Kidney (tissue), 13 donors: ENCODE measurements at regions not wholly inside any gene's neighbourhood (a gene's known extent, or its start where the extent isn't known, plus 50 kb on each side); places are given as distances from the start of the nearest gene placed in this dataset.
"Not testable (repeated sequence)": the region's sequence is repeated elsewhere in the genome, so short reads cannot be mapped to it uniquely, and the experiment has no call there.

ENCODE experiments used
- DNase-seq, 5 donors: peaks; one replicate each; pipeline ENCODE4 v3.0.0-alpha.2; 2013 to 2020
- FAIRE-seq: peaks from 2 replicates; lab custom pipeline; 2012; peaks lifted over from hg19 to GRCh38; lab: Jason Lieb, UNC
- H3K27ac ChIP-seq, 2 donors: one replicate each; pipeline ENCODE4 v1.7.0; 2013; ENCODE audit warnings: low read depth in 2 of 2, low read length in 2 of 2, inconsistent platforms in 1 of 2
- H3K27me3 ChIP-seq: one replicate; pipeline ENCODE4 v1.7.1; 2013; ENCODE audit warnings: low read length, inconsistent platforms; ENCODE audit not compliant: control insufficient read depth, insufficient read depth
- H3K36me3 ChIP-seq, 3 donors: one replicate each; pipeline versions ENCODE4 v1.7.0 to v1.7.1; 2013; ENCODE audit warnings: low read length in 3 of 3, control low read depth in 1 of 3, inconsistent platforms in 1 of 3; ENCODE audit not compliant: insufficient read depth in 3 of 3, control insufficient read depth in 2 of 3
- H3K4me1 ChIP-seq, 3 donors: one replicate each; pipeline versions ENCODE4 v1.7.0 to v1.7.1; 2013; ENCODE audit warnings: low read length in 3 of 3, inconsistent platforms in 1 of 3, low read depth in 1 of 3; ENCODE audit not compliant: control insufficient read depth in 2 of 3, insufficient read depth in 2 of 3
- H3K4me3 ChIP-seq, 3 donors: one replicate each; pipeline versions ENCODE4 v1.7.0 to v1.8.1; 2013; ENCODE audit warnings: low read length in 3 of 3, control low read depth in 1 of 3, inconsistent platforms in 1 of 3
- H3K9ac ChIP-seq, 3 donors: one replicate each; pipeline versions ENCODE4 v1.7.0 to v1.7.1; 2013; ENCODE audit warnings: low read length in 3 of 3, control low read depth in 1 of 3, inconsistent platforms in 1 of 3
- H3K9me3 ChIP-seq, 3 donors: one replicate each; pipeline versions ENCODE4 v1.7.0 to v1.7.1; 2013; ENCODE audit warnings: low read length in 3 of 3, control low read depth in 1 of 3, inconsistent platforms in 1 of 3; ENCODE audit not compliant: control insufficient read depth in 2 of 3, insufficient read depth in 1 of 3
- CTCF ChIP-seq: IDR thresholded peaks from 3 replicates; pipeline ENCODE4 v1.5.1; 2012; ENCODE audit warnings: mild to moderate bottlenecking, moderate library complexity, borderline replicate concordance; ENCODE audit not compliant: insufficient read depth; ENCODE audit errors: extremely low read depth
- intact Hi-C: fragments of 100-400 bp; cut with DNase I; formaldehyde crosslinking; loops from one replicate; pipeline ENCODE4 v1.11.1; 2022
- donor health status: control.
- donor health status: control.
- donor health status: control.
- donor health status: control.
- donor health status: control.
- donor health status: DM: yes; HTN: yes; CAD: no.
- donor health status: Normal renal cell carcinoma (clear cell type).

DNA sequence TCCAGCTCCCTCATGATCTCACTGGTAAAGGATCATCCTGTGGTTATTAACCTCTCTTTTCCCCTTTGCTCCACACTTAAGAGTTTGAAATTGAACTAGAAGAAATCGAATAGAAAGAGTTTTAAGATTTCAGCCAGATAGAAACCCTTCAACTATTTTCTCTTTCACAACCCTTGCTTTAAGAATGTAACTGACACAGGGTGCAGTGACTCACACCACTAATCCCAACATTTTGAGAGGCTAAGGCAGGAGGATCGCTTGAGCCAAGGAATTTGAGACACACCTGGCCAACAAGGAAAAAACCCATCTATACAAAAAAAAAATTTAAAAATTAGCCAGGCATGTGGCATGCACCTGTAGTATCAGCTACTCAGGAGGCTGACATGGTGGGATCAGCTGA lies 150.7 kb upstream of the NLGN4Y start:
- H3K27ac ChIP-seq = no peak overlapping the region
- no peaks in the 10 kb centered on the region for H3K36me3 ChIP-seq
- no peak for DNase-seq
- no peaks in the 10 kb centered on the region for H3K27me3 ChIP-seq
- no peak overlapping the region for H3K9ac ChIP-seq
- no peak overlapping the region for H3K4me3 ChIP-seq
- no peaks in the 10 kb centered on the region for H3K4me1 ChIP-seq
- intact Hi-C loops = no loop called here
- FAIRE-seq = no peak
- no peak for TF ChIP-seq CTCF
- H3K9me3 ChIP-seq = no peaks in the 10 kb centered on the region

DNA sequence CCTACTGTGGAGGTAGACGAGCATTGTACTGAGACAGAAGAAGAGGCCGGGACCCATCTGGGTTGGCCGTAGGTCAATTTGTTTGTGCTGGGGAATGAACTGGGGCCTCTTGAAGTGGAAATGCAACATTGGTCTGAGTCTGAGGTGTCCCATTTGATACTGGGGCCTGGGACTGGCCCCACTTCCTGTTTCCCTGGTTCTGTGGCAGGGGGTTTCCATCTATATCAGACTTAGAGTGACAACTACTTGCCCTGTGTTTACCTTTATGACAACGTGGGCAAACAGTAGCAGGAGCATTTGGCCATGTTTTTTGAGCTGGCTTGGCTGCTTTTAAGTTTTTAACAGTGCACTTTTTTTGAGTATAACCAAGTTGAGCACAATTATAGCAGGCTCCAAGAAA lies 146.1 kb upstream of the NLGN4Y start:
- H3K4me3 ChIP-seq = no peak overlapping the region
- FAIRE-seq (no peak), DNase-seq (no peak)
- no peaks in the 10 kb centered on the region for H3K4me1 ChIP-seq
- intact Hi-C loops = no loop called here
- no peak for TF ChIP-seq CTCF
- H3K27me3 ChIP-seq = no peaks in the 10 kb centered on the region
- no peaks in the 10 kb centered on the region for H3K36me3 ChIP-seq
- H3K9ac ChIP-seq = no peak overlapping the region
- H3K9me3 ChIP-seq = no peaks in the 10 kb centered on the region
- H3K27ac ChIP-seq = no peak overlapping the region

DNA sequence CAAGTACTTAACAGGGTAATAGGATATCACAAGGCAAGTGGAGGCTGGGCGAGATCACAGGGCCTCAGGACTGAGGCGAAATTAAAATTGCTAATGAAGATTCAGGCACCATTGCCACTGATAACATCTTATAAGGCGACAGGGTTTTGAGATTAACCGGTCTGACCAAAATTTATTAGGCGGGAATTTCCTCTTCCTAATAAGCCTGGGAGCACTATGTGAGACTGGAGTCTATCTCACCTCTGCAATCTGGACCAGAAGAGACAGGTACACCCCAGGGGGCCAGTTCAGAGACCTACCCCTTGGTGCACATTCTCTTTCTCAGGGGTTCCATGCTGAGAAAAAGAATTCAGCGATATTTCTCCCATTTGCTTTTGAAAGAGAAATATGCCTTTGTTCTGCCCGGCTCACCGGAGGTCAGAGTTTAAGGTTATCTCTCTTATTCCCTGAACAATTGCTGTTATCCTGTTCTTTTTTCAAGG lies 113.7 kb upstream of the NLGN4Y start:
- intact Hi-C loops, DNase-seq, FAIRE-seq, H3K4me3 ChIP-seq, H3K9ac ChIP-seq, H3K27me3 ChIP-seq, H3K9me3 ChIP-seq, H3K4me1 ChIP-seq, H3K27ac ChIP-seq, H3K36me3 ChIP-seq: not testable (repeated sequence)

- TF ChIP-seq CTCF = no peak
- FAIRE-seq = no peak
- Histone ChIP-seq H3K4me1 (no peaks in the 10 kb centered on the region), H3K27ac (no peak overlapping the region), H3K4me3 (no peak overlapping the region), H3K9me3 (no peaks in the 10 kb centered on the region), H3K9ac (no peak overlapping the region), H3K27me3 (no peaks in the 10 kb centered on the region), H3K36me3 (no peaks in the 10 kb centered on the region)
- intact Hi-C loops = no loop called here
- DNase-seq = no peak
These were observed 113.0 kb upstream of the NLGN4Y start for GRCh38 chrY:14411334-14411733.
